ENCODE measurements at regions not wholly inside any gene's neighbourhood (a gene's known extent, or its start where the extent isn't known, plus 50 kb on each side); places are given as distances from the start of the nearest gene placed in this dataset.

DNA sequence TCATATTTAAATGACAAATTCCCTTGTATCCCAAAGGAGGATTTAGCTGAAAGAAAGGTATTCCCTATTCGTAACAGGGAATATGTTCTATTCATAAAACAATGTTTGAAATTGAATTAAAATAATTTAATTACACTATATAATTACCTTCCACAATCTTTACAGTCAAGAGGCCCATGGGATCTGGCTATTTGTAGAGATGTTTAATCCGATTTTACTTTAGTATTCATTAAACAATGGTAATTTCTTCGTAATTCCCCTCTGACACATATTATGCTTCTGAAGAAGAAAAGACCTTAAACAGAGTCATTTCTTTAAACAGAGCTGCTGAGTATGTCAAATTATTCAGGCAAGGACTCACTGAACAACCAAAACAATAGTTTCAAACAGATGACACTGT, 98.8 kb downstream of the MAGEC1 start:
- Mint-ChIP-seq H3K27ac (no peak overlapping the region), H3K27me3 (ENCODE audit: insufficient read depth) (no peaks in the 10 kb centered on the region), H3K4me3 (no peak overlapping the region), H3K4me1 (no peaks in the 10 kb centered on the region), H3K36me3 (ENCODE audit: low read depth) (no peaks in the 10 kb centered on the region), H3K9me3 (peaks cover 25% of the 10 kb centered on the region)
- H3K27ac ChIP-seq (ENCODE audit: low read depth, low read length), result no peak overlapping the region
- H3K27me3 ChIP-seq (ENCODE audit: control insufficient read depth, insufficient read depth, low read length, poor library complexity, severe bottlenecking), result no peaks in the 10 kb centered on the region
- H3K4me3 ChIP-seq (ENCODE audit: low read length), result no peak overlapping the region
- no peaks in the 10 kb centered on the region for H3K36me3 ChIP-seq (ENCODE audit: control insufficient read depth, insufficient read depth, low read length)
- 100% methylated on average over 1 of the region's 3 CpGs; no CpG with 5 or more reads in 1 of the 2 experiments for WGBS, 2 experiments (ENCODE audit: insufficient coverage in 1 of 2, insufficient read length in 1 of 2)
- no peak overlapping the region for H3K9ac ChIP-seq (ENCODE audit: extremely low read depth, low read length, poor library complexity, severe bottlenecking)
- no peak for DNase-seq
- H3K4me1 ChIP-seq (ENCODE audit: control insufficient read depth, insufficient read depth, low read length), result no peaks in the 10 kb centered on the region
- H3K9me3 ChIP-seq (ENCODE audit: control insufficient read depth, low read length), result no peaks in the 10 kb centered on the region
- TF ChIP-seq, protein P1, sequence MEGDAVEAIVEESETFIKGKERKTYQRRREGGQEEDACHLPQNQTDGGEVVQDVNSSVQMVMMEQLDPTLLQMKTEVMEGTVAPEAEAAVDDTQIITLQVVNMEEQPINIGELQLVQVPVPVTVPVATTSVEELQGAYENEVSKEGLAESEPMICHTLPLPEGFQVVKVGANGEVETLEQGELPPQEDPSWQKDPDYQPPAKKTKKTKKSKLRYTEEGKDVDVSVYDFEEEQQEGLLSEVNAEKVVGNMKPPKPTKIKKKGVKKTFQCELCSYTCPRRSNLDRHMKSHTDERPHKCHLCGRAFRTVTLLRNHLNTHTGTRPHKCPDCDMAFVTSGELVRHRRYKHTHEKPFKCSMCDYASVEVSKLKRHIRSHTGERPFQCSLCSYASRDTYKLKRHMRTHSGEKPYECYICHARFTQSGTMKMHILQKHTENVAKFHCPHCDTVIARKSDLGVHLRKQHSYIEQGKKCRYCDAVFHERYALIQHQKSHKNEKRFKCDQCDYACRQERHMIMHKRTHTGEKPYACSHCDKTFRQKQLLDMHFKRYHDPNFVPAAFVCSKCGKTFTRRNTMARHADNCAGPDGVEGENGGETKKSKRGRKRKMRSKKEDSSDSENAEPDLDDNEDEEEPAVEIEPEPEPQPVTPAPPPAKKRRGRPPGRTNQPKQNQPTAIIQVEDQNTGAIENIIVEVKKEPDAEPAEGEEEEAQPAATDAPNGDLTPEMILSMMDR (conservative IDR thresholded peaks at IDR 0.05), result no peak

DNA sequence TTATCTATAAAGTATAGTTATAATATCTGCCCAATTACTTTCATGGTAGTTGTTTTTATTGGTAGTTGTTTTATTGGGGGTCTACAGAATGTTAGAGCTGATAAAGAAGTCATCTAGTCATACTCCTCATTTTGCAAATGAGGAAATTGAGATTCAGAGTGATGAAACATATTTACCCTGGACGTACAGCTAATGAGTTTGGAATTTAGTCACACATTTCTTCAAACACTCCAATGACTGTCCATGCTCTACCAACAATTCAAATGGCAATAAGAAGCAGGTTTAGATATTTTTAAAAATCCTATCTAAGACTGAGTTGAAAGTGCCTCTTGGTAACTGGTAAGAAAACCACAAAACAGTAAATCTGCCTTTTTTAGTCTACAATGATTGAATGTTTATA, 98.2 kb downstream of the MAGEC1 start:
- DNase-seq, result no peak
- Histone ChIP-seq H3K36me3 (ENCODE audit: control insufficient read depth, insufficient read depth, low read length) (no peaks in the 10 kb centered on the region), H3K4me1 (ENCODE audit: control insufficient read depth, insufficient read depth, low read length) (no peaks in the 10 kb centered on the region), H3K9ac (ENCODE audit: extremely low read depth, low read length, poor library complexity, severe bottlenecking) (no peak overlapping the region), H3K4me3 (ENCODE audit: low read length) (no peak overlapping the region), H3K27me3 (ENCODE audit: control insufficient read depth, insufficient read depth, low read length, poor library complexity, severe bottlenecking) (no peaks in the 10 kb centered on the region), H3K9me3 (ENCODE audit: control insufficient read depth, low read length) (no peaks in the 10 kb centered on the region), H3K27ac (ENCODE audit: low read depth, low read length) (no peak overlapping the region)
- TF ChIP-seq, protein P1 (conservative IDR thresholded peaks at IDR 0.05), result no peak
- no peak overlapping the region for H3K4me3 Mint-ChIP-seq
- H3K4me1 Mint-ChIP-seq, result no peaks in the 10 kb centered on the region
- H3K9me3 Mint-ChIP-seq, result peaks cover 25% of the 10 kb centered on the region
- no peaks in the 10 kb centered on the region for H3K36me3 Mint-ChIP-seq (ENCODE audit: low read depth)
- no CpG with 5 or more reads among the region's 1 CpG for WGBS, 2 experiments (ENCODE audit: insufficient coverage in 1 of 2, insufficient read length in 1 of 2)
- no peak overlapping the region for H3K27ac Mint-ChIP-seq
- H3K27me3 Mint-ChIP-seq (ENCODE audit: insufficient read depth), result no peaks in the 10 kb centered on the region

DNA sequence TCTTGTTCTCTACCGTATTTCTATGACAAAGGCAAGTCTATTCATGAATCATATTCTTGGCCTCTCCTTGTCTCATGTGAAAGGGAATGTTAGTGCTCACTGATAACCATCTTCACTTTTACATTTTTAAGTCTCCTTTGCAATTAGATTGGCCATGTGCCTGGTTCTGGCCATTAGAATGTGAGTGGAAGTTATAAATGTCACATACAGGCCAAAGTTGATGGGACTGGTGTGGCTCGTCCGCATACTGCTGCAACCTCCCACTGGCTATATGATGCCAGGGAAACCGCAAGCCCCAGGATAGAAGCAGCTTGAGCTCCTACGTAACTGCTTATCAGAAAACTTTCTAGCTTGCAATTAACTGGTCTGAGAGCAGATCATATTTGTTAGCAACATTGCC, 86.1 kb downstream of the MAGEC1 start:
- Histone ChIP-seq H3K27ac (ENCODE audit: low read depth, low read length) (no peak overlapping the region), H3K9me3 (ENCODE audit: control insufficient read depth, low read length) (no peaks in the 10 kb centered on the region), H3K36me3 (ENCODE audit: control insufficient read depth, insufficient read depth, low read length) (no peaks in the 10 kb centered on the region), H3K27me3 (ENCODE audit: control insufficient read depth, insufficient read depth, low read length, poor library complexity, severe bottlenecking) (no peaks in the 10 kb centered on the region), H3K4me3 (ENCODE audit: low read length) (no peak overlapping the region), H3K4me1 (ENCODE audit: control insufficient read depth, insufficient read depth, low read length) (no peaks in the 10 kb centered on the region), H3K9ac (ENCODE audit: extremely low read depth, low read length, poor library complexity, severe bottlenecking) (no peak overlapping the region)
- Mint-ChIP-seq H3K4me1 (no peaks in the 10 kb centered on the region), H3K9me3 (peaks cover 59% of the 10 kb centered on the region), H3K36me3 (ENCODE audit: low read depth) (no peaks in the 10 kb centered on the region), H3K4me3 (no peak overlapping the region), H3K27me3 (ENCODE audit: insufficient read depth) (no peaks in the 10 kb centered on the region), H3K27ac (no peak overlapping the region)
- DNase-seq, result no peak
- 77% methylated on average over 5 of the region's 5 CpGs; no CpG with 5 or more reads in 1 of the 2 experiments for WGBS, 2 experiments (ENCODE audit: insufficient coverage in 1 of 2, insufficient read length in 1 of 2)
- TF ChIP-seq, protein P1 (conservative IDR thresholded peaks at IDR 0.05), result no peak
